ENCODE measurements at regions not wholly inside any gene's neighbourhood (a gene's known extent, or its start where the extent isn't known, plus 50 kb on each side); places are given as distances from the start of the nearest gene placed in this dataset.
"Not testable (repeated sequence)": the region's sequence is repeated elsewhere in the genome, so short reads cannot be mapped to it uniquely, and the experiment has no call there.

GRCh38 chr3:139202226-139202958 lies 141.4 kb upstream of the MRPS22 start:
- DNase-seq: peak; percentile 38

GRCh38 chr3:139202959-139203349 lies 140.9 kb upstream of the MRPS22 start:
- no peak for DNase-seq

GRCh38 chr3:139203752-139204151 lies 140.1 kb upstream of the MRPS22 start:
- no peak for DNase-seq

GRCh38 chr3:139204728-139205127 lies 139.1 kb upstream of the MRPS22 start:
- no peak for DNase-seq

- DNase-seq: no peak
Observed at GRCh38 chr3:139213936-139214335, 129.9 kb upstream of the MRPS22 start.

GRCh38 chr3:139216958-139217357 lies 126.9 kb upstream of the MRPS22 start:
- no peak for DNase-seq

- DNase-seq: no peak
Observed at GRCh38 chr3:139217633-139218032, 126.2 kb upstream of the MRPS22 start.

GRCh38 chr3:139218046-139218445 lies 125.8 kb upstream of the MRPS22 start:
- no peak for DNase-seq

- DNase-seq: no peak
Observed at GRCh38 chr3:139219463-139219862, 124.4 kb upstream of the MRPS22 start.

- peak; percentile 16 for DNase-seq
Observed at GRCh38 chr3:139222100-139222657, 121.6 kb upstream of the MRPS22 start.

GRCh38 chr3:139225548-139225947 lies 118.3 kb upstream of the MRPS22 start:
- no peak for DNase-seq

GRCh38 chr3:139226731-139227130 lies 117.1 kb upstream of the MRPS22 start:
- DNase-seq: no peak

- no peak for DNase-seq
Observed at GRCh38 chr3:139227165-139227564, 116.7 kb upstream of the MRPS22 start.

GRCh38 chr3:139227827-139228226 lies 116.0 kb upstream of the MRPS22 start:
- no peak for DNase-seq

GRCh38 chr3:139230391-139230790 lies 113.4 kb upstream of the MRPS22 start:
- DNase-seq: no peak

GRCh38 chr3:139231555-139232281 lies 112.1 kb upstream of the MRPS22 start:
- no peak for DNase-seq

GRCh38 chr3:139232341-139232740 lies 111.5 kb upstream of the MRPS22 start:
- DNase-seq: not testable (repeated sequence)

- no peak for DNase-seq
Observed at GRCh38 chr3:139234491-139234890, 109.3 kb upstream of the MRPS22 start.

GRCh38 chr3:139235192-139235591 lies 108.6 kb upstream of the MRPS22 start:
- no peak for DNase-seq

GRCh38 chr3:139236336-139236735 lies 107.5 kb upstream of the MRPS22 start:
- no peak for DNase-seq

GRCh38 chr3:139238281-139239030 lies 105.4 kb upstream of the MRPS22 start:
- no peak for DNase-seq

- DNase-seq: no peak
Observed at GRCh38 chr3:139239550-139239949, 104.3 kb upstream of the MRPS22 start.

GRCh38 chr3:139241783-139242182 lies 102.0 kb upstream of the MRPS22 start:
- DNase-seq: no peak
